ENCODE measurements at regions not wholly inside any gene's neighbourhood (a gene's known extent, or its start where the extent isn't known, plus 50 kb on each side); places are given as distances from the start of the nearest gene placed in this dataset.

- Mint-ChIP-seq H3K4me3 (no peak overlapping the region), H3K27ac (no peak overlapping the region), H3K4me1 (no peaks in the 10 kb centered on the region), H3K27me3 (ENCODE audit: low read depth) (no peaks in the 10 kb centered on the region), H3K36me3 (no peaks in the 10 kb centered on the region), H3K9me3 (peaks cover 13% of the 10 kb centered on the region)
- DNase-seq (ENCODE audit: low spot score in 2 of 2, unreplicated experiment in 2 of 2), result no peak
- TF ChIP-seq CTCF (IDR thresholded peaks at IDR 0.05; ENCODE audit: unreplicated experiment), result no peak
These were observed 161.9 kb upstream of the UBE3A start for GRCh38 chr15:25600751-25601150.

- no peak overlapping the region for H3K27ac Mint-ChIP-seq
- TF ChIP-seq CTCF (IDR thresholded peaks at IDR 0.05; ENCODE audit: unreplicated experiment), result no peak
- DNase-seq (ENCODE audit: low spot score in 2 of 2, unreplicated experiment in 2 of 2), result no peak
- no peaks in the 10 kb centered on the region for H3K4me1 Mint-ChIP-seq
- peaks cover 16% of the 10 kb centered on the region for H3K9me3 Mint-ChIP-seq
- no peaks in the 10 kb centered on the region for H3K36me3 Mint-ChIP-seq
- H3K4me3 Mint-ChIP-seq, result no peak overlapping the region
- H3K27me3 Mint-ChIP-seq (ENCODE audit: low read depth), result no peaks in the 10 kb centered on the region
These were observed 158.7 kb upstream of the UBE3A start for GRCh38 chr15:25597571-25597970.

GRCh38 chr15:25596644-25597562 lies 158.1 kb upstream of the UBE3A start:
- Mint-ChIP-seq H3K27me3 (ENCODE audit: low read depth) (no peaks in the 10 kb centered on the region), H3K9me3 (peaks cover 22% of the 10 kb centered on the region), H3K27ac (no peak overlapping the region), H3K4me1 (no peaks in the 10 kb centered on the region), H3K36me3 (no peaks in the 10 kb centered on the region), H3K4me3 (no peak overlapping the region)
- no peak for TF ChIP-seq CTCF (IDR thresholded peaks at IDR 0.05; ENCODE audit: unreplicated experiment)
- DNase-seq (ENCODE audit: low spot score in 2 of 2, unreplicated experiment in 2 of 2), result no peak

GRCh38 chr15:25587616-25588340 lies 149.0 kb upstream of the UBE3A start:
- no peak overlapping the region for H3K27ac Mint-ChIP-seq
- H3K9me3 Mint-ChIP-seq, result peaks cover 50% of the 10 kb centered on the region
- H3K4me1 Mint-ChIP-seq, result no peaks in the 10 kb centered on the region
- H3K4me3 Mint-ChIP-seq, result no peak overlapping the region
- no peak for DNase-seq (ENCODE audit: low spot score in 2 of 2, unreplicated experiment in 2 of 2)
- no peak for TF ChIP-seq CTCF (IDR thresholded peaks at IDR 0.05; ENCODE audit: unreplicated experiment)
- no peaks in the 10 kb centered on the region for H3K27me3 Mint-ChIP-seq (ENCODE audit: low read depth)
- no peaks in the 10 kb centered on the region for H3K36me3 Mint-ChIP-seq

GRCh38 chr15:25582886-25583285 lies 144.1 kb upstream of the UBE3A start:
- no peak overlapping the region for H3K4me3 Mint-ChIP-seq
- H3K27me3 Mint-ChIP-seq (ENCODE audit: low read depth), result no peaks in the 10 kb centered on the region

More at GRCh38 chr15:25582886-25583285, 144.1 kb upstream of the UBE3A start:
- Mint-ChIP-seq H3K27ac (no peak overlapping the region), H3K4me1 (no peaks in the 10 kb centered on the region), H3K36me3 (no peaks in the 10 kb centered on the region), H3K9me3 (peaks cover 33% of the 10 kb centered on the region)
- TF ChIP-seq CTCF (IDR thresholded peaks at IDR 0.05; ENCODE audit: unreplicated experiment), result no peak
- no peak for DNase-seq (ENCODE audit: low spot score in 2 of 2, unreplicated experiment in 2 of 2)

Data from mesothelial cell of epicardium (in vitro differentiated cells).